IMR-90 (cell line): ENCODE measurements at regions not wholly inside any gene's neighbourhood (a gene's known extent, or its start where the extent isn't known, plus 50 kb on each side); places are given as distances from the start of the nearest gene placed in this dataset.

Experiments
- CEBPB ChIP-seq: IDR thresholded peaks from 2 replicates; pipeline ENCODE4 v1.6.1; 2012; ENCODE audit warnings: low read depth, low read length, improper control_type of control experiment
- MAFK ChIP-seq: IDR thresholded peaks from 2 replicates; pipeline ENCODE4 v1.6.1; 2012; ENCODE audit warnings: low read depth, low read length, improper control_type of control experiment
- MAZ ChIP-seq: IDR thresholded peaks from 2 replicates; pipeline ENCODE4 v1.6.1; 2012; ENCODE audit warnings: low read depth, mild to moderate bottlenecking, low read length, improper control_type of control experiment, moderate library complexity, borderline replicate concordance
- POLR2A ChIP-seq: IDR thresholded peaks from 2 replicates; pipeline ENCODE4 v1.6.1; 2012; ENCODE audit warnings: mild to moderate bottlenecking, low read depth, low read length
- RAD21 ChIP-seq: IDR thresholded peaks from 2 replicates; pipeline ENCODE4 v1.6.1; 2012; ENCODE audit warnings: low read length, improper control_type of control experiment
- RCOR1 ChIP-seq: IDR thresholded peaks from 2 replicates; pipeline ENCODE4 v1.6.1; 2012; ENCODE audit warnings: mild to moderate bottlenecking, low read length, improper control_type of control experiment; ENCODE audit not compliant: insufficient replicate concordance
- RFX5 ChIP-seq: IDR thresholded peaks from 2 replicates; pipeline ENCODE4 v1.8.0; 2012; ENCODE audit warnings: low read depth, mild to moderate bottlenecking, low read length, moderate library complexity
- SMC3 ChIP-seq: fragments of 150-350 bp; IDR thresholded peaks from 2 replicates; pipeline ENCODE4 v1.6.1; 2016; ENCODE audit warnings: low read depth, mild to moderate bottlenecking, antibody characterized with exemption, low read length, moderate library complexity
- TF ChIP-seq, protein P1 (sequence below): conservative IDR thresholded peaks from 2 replicates; pipeline ENCODE4 v1.5.1; 2012; ENCODE audit warnings: mild to moderate bottlenecking, low read depth, low read length, improper control_type of control experiment
- TF ChIP-seq, protein P2 (sequence below): fragments of 150-350 bp; IDR thresholded peaks from 2 replicates; pipeline ENCODE4 v1.6.1; 2017; ENCODE audit warnings: mild to moderate bottlenecking, antibody characterized with exemption, low read length, low read depth
- TF ChIP-seq, protein P3 (sequence below): fragments of 150-350 bp; IDR thresholded peaks from 2 replicates; pipeline ENCODE4 v1.6.1; 2016; ENCODE audit warnings: low read depth, mild to moderate bottlenecking, low read length, moderate library complexity, borderline replicate concordance

DNA sequence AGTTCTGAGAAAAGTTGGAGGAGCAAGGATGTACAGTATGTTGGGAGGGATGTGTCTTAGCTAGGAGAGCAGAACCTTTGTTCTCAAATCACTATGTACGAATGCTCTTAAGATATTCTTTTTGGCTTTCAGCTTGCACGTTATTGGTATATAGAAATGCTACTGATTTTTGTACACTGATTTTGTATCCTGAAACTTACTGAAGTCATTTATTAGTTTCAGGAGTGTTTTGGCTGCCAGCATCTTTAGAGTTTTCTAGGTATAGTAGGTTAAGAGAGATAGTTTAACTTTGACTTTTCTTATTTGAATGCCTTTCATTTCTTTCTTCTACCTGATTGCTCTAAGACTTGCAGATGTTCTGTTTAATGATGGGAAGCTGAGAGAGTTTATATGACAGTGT lies 442.8 kb upstream of the FBXO33 start:
- TF ChIP-seq, protein P1, sequence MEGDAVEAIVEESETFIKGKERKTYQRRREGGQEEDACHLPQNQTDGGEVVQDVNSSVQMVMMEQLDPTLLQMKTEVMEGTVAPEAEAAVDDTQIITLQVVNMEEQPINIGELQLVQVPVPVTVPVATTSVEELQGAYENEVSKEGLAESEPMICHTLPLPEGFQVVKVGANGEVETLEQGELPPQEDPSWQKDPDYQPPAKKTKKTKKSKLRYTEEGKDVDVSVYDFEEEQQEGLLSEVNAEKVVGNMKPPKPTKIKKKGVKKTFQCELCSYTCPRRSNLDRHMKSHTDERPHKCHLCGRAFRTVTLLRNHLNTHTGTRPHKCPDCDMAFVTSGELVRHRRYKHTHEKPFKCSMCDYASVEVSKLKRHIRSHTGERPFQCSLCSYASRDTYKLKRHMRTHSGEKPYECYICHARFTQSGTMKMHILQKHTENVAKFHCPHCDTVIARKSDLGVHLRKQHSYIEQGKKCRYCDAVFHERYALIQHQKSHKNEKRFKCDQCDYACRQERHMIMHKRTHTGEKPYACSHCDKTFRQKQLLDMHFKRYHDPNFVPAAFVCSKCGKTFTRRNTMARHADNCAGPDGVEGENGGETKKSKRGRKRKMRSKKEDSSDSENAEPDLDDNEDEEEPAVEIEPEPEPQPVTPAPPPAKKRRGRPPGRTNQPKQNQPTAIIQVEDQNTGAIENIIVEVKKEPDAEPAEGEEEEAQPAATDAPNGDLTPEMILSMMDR: no peak
- no peak for TF ChIP-seq POLR2A
- no peak for TF ChIP-seq RFX5
- TF ChIP-seq RAD21: no peak
- TF ChIP-seq, protein P2, sequence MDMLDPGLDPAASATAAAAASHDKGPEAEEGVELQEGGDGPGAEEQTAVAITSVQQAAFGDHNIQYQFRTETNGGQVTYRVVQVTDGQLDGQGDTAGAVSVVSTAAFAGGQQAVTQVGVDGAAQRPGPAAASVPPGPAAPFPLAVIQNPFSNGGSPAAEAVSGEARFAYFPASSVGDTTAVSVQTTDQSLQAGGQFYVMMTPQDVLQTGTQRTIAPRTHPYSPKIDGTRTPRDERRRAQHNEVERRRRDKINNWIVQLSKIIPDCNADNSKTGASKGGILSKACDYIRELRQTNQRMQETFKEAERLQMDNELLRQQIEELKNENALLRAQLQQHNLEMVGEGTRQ: no peak
- no peak for TF ChIP-seq CEBPB
- TF ChIP-seq RCOR1: no peak
- TF ChIP-seq MAZ: no peak
- TF ChIP-seq, protein P3, sequence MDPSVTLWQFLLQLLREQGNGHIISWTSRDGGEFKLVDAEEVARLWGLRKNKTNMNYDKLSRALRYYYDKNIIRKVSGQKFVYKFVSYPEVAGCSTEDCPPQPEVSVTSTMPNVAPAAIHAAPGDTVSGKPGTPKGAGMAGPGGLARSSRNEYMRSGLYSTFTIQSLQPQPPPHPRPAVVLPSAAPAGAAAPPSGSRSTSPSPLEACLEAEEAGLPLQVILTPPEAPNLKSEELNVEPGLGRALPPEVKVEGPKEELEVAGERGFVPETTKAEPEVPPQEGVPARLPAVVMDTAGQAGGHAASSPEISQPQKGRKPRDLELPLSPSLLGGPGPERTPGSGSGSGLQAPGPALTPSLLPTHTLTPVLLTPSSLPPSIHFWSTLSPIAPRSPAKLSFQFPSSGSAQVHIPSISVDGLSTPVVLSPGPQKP: no peak
- no peak for TF ChIP-seq MAFK
- TF ChIP-seq SMC3: no peak
